Adrenal gland (tissue), 5 donors: ENCODE measurements at regions not wholly inside any gene's neighbourhood (a gene's known extent, or its start where the extent isn't known, plus 50 kb on each side); places are given as distances from the start of the nearest gene placed in this dataset.

Source experiments
- CTCF ChIP-seq, 6 experiments: fragments of 450-650 bp in 4 of 6; fragments of 200-600 bp in 2 of 6; sonication (generic) in 1 of 6; IDR thresholded peaks; 1 replicate in 5 of 6; 2 replicates in 1 of 6; pipeline versions ENCODE4 v1.5.1 to v1.8.0; 2016 to 2021; ENCODE audit warnings: antibody characterized with exemption in 6 of 6, mild to moderate bottlenecking in 2 of 6, moderate library complexity in 1 of 6
- POLR2A ChIP-seq, 2 donors: fragments of 450-650 bp; IDR thresholded peaks; one replicate each; pipeline ENCODE4 v1.6.1; 2017; ENCODE audit warnings: antibody characterized with exemption in 2 of 2, mild to moderate bottlenecking in 2 of 2, moderate library complexity in 1 of 2
- donor health status: DM: no; HTN: no; CAD: no.

GRCh38 chr7:51772190-51772589, 455.6 kb upstream of the COBL start:
- TF ChIP-seq CTCF (IDR thresholded peaks at IDR 0.05): no peak
- no peak for TF ChIP-seq POLR2A (IDR thresholded peaks at IDR 0.05)
